Keratinocyte (primary cell): ENCODE measurements at regions not wholly inside any gene's neighbourhood (a gene's known extent, or its start where the extent isn't known, plus 50 kb on each side); places are given as distances from the start of the nearest gene placed in this dataset.

Experiments used
- DNase-seq: peaks from one replicate; pipeline ENCODE4 v3.0.0-alpha.2; 2011; ENCODE audit warnings: low read depth, missing footprints, low spot score
- FAIRE-seq: peaks from 2 replicates; lab custom pipeline; 2011; peaks lifted over from hg19 to GRCh38; lab: Jason Lieb, UNC
- H2AFZ ChIP-seq: 2 replicates; pipeline ENCODE4 v1.6.0; 2012; ENCODE audit warnings: low read length, control low read depth, inconsistent platforms; ENCODE audit not compliant: control insufficient read depth
- H3K27ac ChIP-seq: 2 replicates; pipeline ENCODE4 v1.5.1; 2011; ENCODE audit warnings: low read length; ENCODE audit not compliant: control insufficient read depth, insufficient read depth
- H3K27me3 ChIP-seq: 3 replicates; pipeline ENCODE4 v1.6.0; 2011; ENCODE audit warnings: low read length; ENCODE audit not compliant: control insufficient read depth, insufficient read depth; ENCODE audit errors: extremely low read depth
- H3K36me3 ChIP-seq, 2 experiments: 2 replicates in 1 of 2; 3 replicates in 1 of 2; pipeline ENCODE4 v1.5.1; 2011; ENCODE audit warnings: low read length in 2 of 2, mild to moderate bottlenecking in 1 of 2; ENCODE audit not compliant: control insufficient read depth in 2 of 2, insufficient read depth in 2 of 2; ENCODE audit errors: extremely low read depth in 1 of 2
- H3K4me1 ChIP-seq: 3 replicates; pipeline ENCODE4 v1.5.1; 2011; ENCODE audit warnings: low read length; ENCODE audit not compliant: control insufficient read depth, insufficient read depth; ENCODE audit errors: extremely low read depth
- H3K4me2 ChIP-seq: 3 replicates; pipeline ENCODE4 v1.6.0; 2011; ENCODE audit warnings: low read depth, low read length; ENCODE audit not compliant: control insufficient read depth, insufficient read depth; ENCODE audit errors: extremely low read depth
- H3K4me3 ChIP-seq, 3 experiments: fragments of 200-600 bp in 1 of 3; sonication (generic) in 1 of 3; 2 replicates in 2 of 3; 3 replicates in 1 of 3; pipeline ENCODE4 v1.5.1; 2011 to 2016; ENCODE audit warnings: low read length in 3 of 3, mild to moderate bottlenecking in 3 of 3, control low read depth in 2 of 3, inconsistent platforms in 1 of 3, low read depth in 1 of 3, mixed read lengths in 1 of 3, mixed run types in 1 of 3, moderate library complexity in 1 of 3; ENCODE audit not compliant: control insufficient read depth in 2 of 3, insufficient read depth in 2 of 3; ENCODE audit errors: extremely low read depth in 1 of 3
- H3K79me2 ChIP-seq: 2 replicates; pipeline ENCODE4 v1.6.0; 2012; ENCODE audit warnings: low read length; ENCODE audit not compliant: control insufficient read depth, insufficient read depth
- H3K9ac ChIP-seq: 3 replicates; pipeline ENCODE4 v1.6.0; 2011; ENCODE audit warnings: low read length; ENCODE audit not compliant: control insufficient read depth, insufficient read depth; ENCODE audit errors: extremely low read depth
- H3K9me1 ChIP-seq: 3 replicates; pipeline ENCODE4 v1.6.0; 2011; ENCODE audit warnings: low read length; ENCODE audit not compliant: control insufficient read depth, insufficient read depth; ENCODE audit errors: extremely low read depth
- H3K9me3 ChIP-seq: 2 replicates; pipeline ENCODE4 v1.5.1; 2012; ENCODE audit warnings: low read depth, low read length; ENCODE audit not compliant: control insufficient read depth
- H4K20me1 ChIP-seq: 3 replicates; pipeline ENCODE4 v1.6.0; 2011; ENCODE audit warnings: low read length; ENCODE audit not compliant: control insufficient read depth, insufficient read depth; ENCODE audit errors: extremely low read depth
- CTCF ChIP-seq, 3 experiments: IDR thresholded peaks in 1 of 3; conservative IDR thresholded peaks in 1 of 3; optimal IDR thresholded peaks in 1 of 3; 2 replicates in 2 of 3; 3 replicates in 1 of 3; pipeline versions ENCODE3 to v1.5.1; 2011; ENCODE audit warnings: low read length in 3 of 3, mild to moderate bottlenecking in 3 of 3, moderate library complexity in 2 of 3, control low read depth in 1 of 3, inconsistent platforms in 1 of 3; ENCODE audit not compliant: insufficient read depth in 2 of 3; ENCODE audit errors: extremely low read depth in 1 of 3
- EZH2 ChIP-seq: IDR thresholded peaks from one replicate; pipeline ENCODE4 v1.6.1; 2012; ENCODE audit warnings: inconsistent platforms, mild to moderate bottlenecking, low read length, moderate library complexity
- dilution Hi-C: fragments of 300-500 bp; cut with MboI; formaldehyde crosslinking; loops from one replicate; pipeline ENCODE4 v1.7.0; 2020; ENCODE audit warnings: low sequenced_read_pairs; ENCODE audit not compliant: extremely low pct_ligation_motif_present

- Histone ChIP-seq H3K79me2 (no peaks in the 10 kb centered on the region), H3K9me3 (no peaks in the 10 kb centered on the region), H3K4me3 (no peak overlapping the region), H3K27ac (no peak overlapping the region), H3K4me2 (no peak overlapping the region), H3K9ac (no peak overlapping the region), H3K27me3 (no peaks in the 10 kb centered on the region), H3K36me3 (no peaks in the 10 kb centered on the region), H3K4me1 (no peaks in the 10 kb centered on the region), H4K20me1 (no peaks in the 10 kb centered on the region), H3K9me1 (no peaks in the 10 kb centered on the region), H2AFZ (no peak overlapping the region)
- TF ChIP-seq EZH2 (no peak), CTCF (optimal IDR thresholded peaks at IDR 0.05 in 1 of 3, IDR thresholded peaks at IDR 0.05 in 1 of 3, conservative IDR thresholded peaks at IDR 0.05 in 1 of 3; ENCODE audit: extremely low read depth in 1 of 3, insufficient read depth in 2 of 3, low read length in 3 of 3) (no peak)
- no peak for FAIRE-seq
- dilution Hi-C loops = no loop called here
- DNase-seq = no peak
Measured at GRCh38 chr6:170067181-170067641, 223.7 kb downstream of the DLL1 start.

- Histone ChIP-seq H3K9ac (no peak overlapping the region), H2AFZ (no peak overlapping the region), H3K27me3 (no peaks in the 10 kb centered on the region), H3K4me2 (no peak overlapping the region), H3K4me1 (no peaks in the 10 kb centered on the region), H3K27ac (no peak overlapping the region), H3K79me2 (no peaks in the 10 kb centered on the region), H3K9me3 (no peaks in the 10 kb centered on the region), H3K4me3 (no peak overlapping the region), H3K9me1 (no peaks in the 10 kb centered on the region), H3K36me3 (no peaks in the 10 kb centered on the region), H4K20me1 (no peaks in the 10 kb centered on the region)
- DNase-seq = no peak
- dilution Hi-C loops = no loop called here
- TF ChIP-seq CTCF (optimal IDR thresholded peaks at IDR 0.05 in 1 of 3, IDR thresholded peaks at IDR 0.05 in 1 of 3, conservative IDR thresholded peaks at IDR 0.05 in 1 of 3; ENCODE audit: extremely low read depth in 1 of 3, insufficient read depth in 2 of 3, low read length in 3 of 3) = no peak
- TF ChIP-seq EZH2 = no peak
- no peak for FAIRE-seq
Measured at GRCh38 chr6:170066679-170067078, 224.2 kb downstream of the DLL1 start.
